Mesothelial cell of epicardium (in vitro differentiated cells): ENCODE measurements at regions not wholly inside any gene's neighbourhood (a gene's known extent, or its start where the extent isn't known, plus 50 kb on each side); places are given as distances from the start of the nearest gene placed in this dataset.

Source experiments
- DNase-seq, 2 experiments: peaks; one replicate each; pipeline ENCODE4 v3.0.0; 2021; ENCODE audit warnings: low spot score in 2 of 2; ENCODE audit not compliant: unreplicated experiment in 2 of 2
- H3K27ac Mint-ChIP-seq: 2 replicates; pipeline ENCODE4 v1.8.0; 2021; ENCODE audit warnings: mixed read lengths
- H3K27me3 Mint-ChIP-seq: 2 replicates; pipeline ENCODE4 v1.8.0; 2021; ENCODE audit warnings: low read depth, mixed read lengths
- H3K36me3 Mint-ChIP-seq: 2 replicates; pipeline ENCODE4 v1.8.0; 2021; ENCODE audit warnings: mixed read lengths
- H3K4me1 Mint-ChIP-seq: 2 replicates; pipeline ENCODE4 v1.8.0; 2021; ENCODE audit warnings: mixed read lengths
- H3K4me3 Mint-ChIP-seq: 2 replicates; pipeline ENCODE4 v1.8.0; 2021; ENCODE audit warnings: mild to moderate bottlenecking, moderate library complexity, mixed read lengths
- H3K9me3 Mint-ChIP-seq: 2 replicates; pipeline ENCODE4 v1.8.0; 2021; ENCODE audit warnings: mixed read lengths
- TF ChIP-seq, protein P1 (sequence below): fragments of 200-600 bp; sonication (generic); IDR thresholded peaks from one replicate; pipeline ENCODE4 v1.5.0; 2021; ENCODE audit warnings: antibody characterized with exemption; ENCODE audit not compliant: unreplicated experiment

DNA sequence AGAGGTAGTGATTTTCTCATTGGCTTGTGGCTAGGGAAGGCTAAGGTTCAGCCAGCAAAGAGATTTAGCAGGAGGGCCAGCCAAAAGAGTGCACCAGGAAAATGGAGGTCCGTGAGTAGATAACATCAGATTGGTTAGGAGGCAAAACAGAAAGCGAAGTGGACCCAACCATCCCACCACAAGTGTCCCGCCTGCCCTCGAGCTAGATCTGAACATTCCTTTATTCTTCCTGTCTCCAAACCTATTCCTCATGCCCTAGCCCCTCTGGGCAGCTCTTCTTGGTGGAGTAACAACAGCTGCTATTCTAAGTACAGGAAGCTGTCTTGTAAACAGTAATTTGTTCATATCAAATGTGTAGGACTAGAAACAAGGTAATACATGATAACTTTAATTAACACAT, 85.7 kb upstream of the BET1 start:
- TF ChIP-seq, protein P1, sequence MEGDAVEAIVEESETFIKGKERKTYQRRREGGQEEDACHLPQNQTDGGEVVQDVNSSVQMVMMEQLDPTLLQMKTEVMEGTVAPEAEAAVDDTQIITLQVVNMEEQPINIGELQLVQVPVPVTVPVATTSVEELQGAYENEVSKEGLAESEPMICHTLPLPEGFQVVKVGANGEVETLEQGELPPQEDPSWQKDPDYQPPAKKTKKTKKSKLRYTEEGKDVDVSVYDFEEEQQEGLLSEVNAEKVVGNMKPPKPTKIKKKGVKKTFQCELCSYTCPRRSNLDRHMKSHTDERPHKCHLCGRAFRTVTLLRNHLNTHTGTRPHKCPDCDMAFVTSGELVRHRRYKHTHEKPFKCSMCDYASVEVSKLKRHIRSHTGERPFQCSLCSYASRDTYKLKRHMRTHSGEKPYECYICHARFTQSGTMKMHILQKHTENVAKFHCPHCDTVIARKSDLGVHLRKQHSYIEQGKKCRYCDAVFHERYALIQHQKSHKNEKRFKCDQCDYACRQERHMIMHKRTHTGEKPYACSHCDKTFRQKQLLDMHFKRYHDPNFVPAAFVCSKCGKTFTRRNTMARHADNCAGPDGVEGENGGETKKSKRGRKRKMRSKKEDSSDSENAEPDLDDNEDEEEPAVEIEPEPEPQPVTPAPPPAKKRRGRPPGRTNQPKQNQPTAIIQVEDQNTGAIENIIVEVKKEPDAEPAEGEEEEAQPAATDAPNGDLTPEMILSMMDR, result no peak
- no peaks in the 10 kb centered on the region for H3K9me3 Mint-ChIP-seq
- H3K4me1 Mint-ChIP-seq, result peaks cover 9% of the 10 kb centered on the region
- H3K36me3 Mint-ChIP-seq, result no peaks in the 10 kb centered on the region
- DNase-seq, result no peak
- H3K27ac Mint-ChIP-seq, result no peak overlapping the region
- peaks cover 15% of the 10 kb centered on the region for H3K27me3 Mint-ChIP-seq
- H3K4me3 Mint-ChIP-seq, result no peak overlapping the region

DNA sequence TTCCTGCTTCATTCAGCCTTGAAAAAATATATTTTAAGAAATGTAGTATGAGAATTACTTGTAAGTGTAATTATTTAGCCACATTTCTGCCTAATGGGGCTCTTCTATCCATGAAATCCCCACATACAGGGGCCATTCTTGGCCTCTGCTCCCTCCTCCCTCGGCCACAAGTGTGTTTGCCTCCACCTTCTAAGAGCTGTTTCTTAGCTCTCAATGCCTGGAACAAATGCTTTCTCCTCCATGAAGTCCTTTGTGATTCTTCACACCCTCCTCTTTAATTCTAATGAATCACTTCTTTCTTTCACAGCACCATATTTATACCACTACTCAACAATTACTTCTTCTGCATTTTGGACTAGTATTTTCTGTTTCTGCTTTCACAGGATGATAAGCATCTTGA, 88.8 kb upstream of the BET1 start:
- no peaks in the 10 kb centered on the region for H3K36me3 Mint-ChIP-seq
- no peak overlapping the region for H3K4me3 Mint-ChIP-seq
- no peaks in the 10 kb centered on the region for H3K9me3 Mint-ChIP-seq
- no peak for DNase-seq
- peaks cover 18% of the 10 kb centered on the region for H3K27me3 Mint-ChIP-seq
- no peak overlapping the region for H3K27ac Mint-ChIP-seq
- TF ChIP-seq, protein P1, result no peak
- H3K4me1 Mint-ChIP-seq, result peaks cover 5% of the 10 kb centered on the region

DNA sequence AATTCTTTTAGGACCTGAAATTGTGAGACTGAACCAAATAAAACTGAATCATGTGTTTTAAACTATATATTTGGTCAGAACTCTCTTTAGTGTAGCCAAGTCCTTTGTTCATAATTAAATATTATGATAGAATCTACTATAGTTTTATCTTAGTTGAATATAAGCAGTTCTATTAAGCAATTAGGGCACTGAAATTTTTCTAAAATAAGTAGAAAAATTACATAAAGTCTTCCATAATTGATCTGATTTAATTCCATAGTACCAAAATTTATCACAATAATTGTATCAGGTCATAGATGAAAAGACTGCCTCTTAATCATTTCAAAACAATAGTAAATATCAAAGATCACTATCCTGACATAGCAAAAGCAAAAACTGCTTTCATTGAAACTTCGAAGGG, 90.1 kb upstream of the BET1 start:
- peaks cover 9% of the 10 kb centered on the region for H3K27me3 Mint-ChIP-seq
- TF ChIP-seq, protein P1, result no peak
- H3K4me3 Mint-ChIP-seq, result no peak overlapping the region
- no peak for DNase-seq
- H3K36me3 Mint-ChIP-seq, result no peaks in the 10 kb centered on the region
- no peak overlapping the region for H3K27ac Mint-ChIP-seq
- no peaks in the 10 kb centered on the region for H3K9me3 Mint-ChIP-seq
- no peaks in the 10 kb centered on the region for H3K4me1 Mint-ChIP-seq

DNA sequence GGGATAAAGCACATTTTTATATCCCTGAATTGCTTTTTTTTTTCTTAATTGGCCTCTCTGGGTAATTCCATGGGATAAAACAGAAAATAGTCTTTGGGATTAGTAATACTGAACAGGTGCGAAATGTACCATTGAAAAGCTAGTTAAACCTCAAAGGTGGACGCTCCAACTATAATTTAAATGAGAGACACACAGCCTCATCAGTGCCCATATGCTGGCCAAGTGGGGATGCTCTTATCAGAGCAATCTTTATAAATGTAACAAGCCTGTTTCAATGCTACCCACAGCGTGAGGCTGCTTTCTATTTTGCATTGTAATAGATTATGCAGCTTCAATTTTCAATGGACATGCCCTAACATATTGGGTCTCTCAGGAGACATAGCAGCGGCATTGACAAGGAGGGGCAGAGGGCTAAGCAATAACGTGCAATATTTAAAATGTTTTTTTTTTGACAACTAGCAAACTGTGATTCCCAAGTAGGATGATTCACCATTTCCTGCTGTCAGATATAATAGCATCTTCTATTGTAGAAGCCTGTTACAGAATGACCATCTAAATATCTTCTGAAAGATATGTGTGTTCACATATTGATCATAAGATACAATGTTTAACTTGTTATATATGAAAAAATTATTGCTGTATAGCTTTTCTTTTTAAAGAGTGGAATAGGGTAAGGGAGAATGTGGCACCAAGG, 91.3 kb upstream of the BET1 start:
- no peak for DNase-seq
- no peaks in the 10 kb centered on the region for H3K9me3 Mint-ChIP-seq
- H3K27me3 Mint-ChIP-seq, result peaks cover 5% of the 10 kb centered on the region
- no peak overlapping the region for H3K4me3 Mint-ChIP-seq
- TF ChIP-seq, protein P1, result no peak
- no peaks in the 10 kb centered on the region for H3K4me1 Mint-ChIP-seq
- no peaks in the 10 kb centered on the region for H3K36me3 Mint-ChIP-seq
- no peak overlapping the region for H3K27ac Mint-ChIP-seq

DNA sequence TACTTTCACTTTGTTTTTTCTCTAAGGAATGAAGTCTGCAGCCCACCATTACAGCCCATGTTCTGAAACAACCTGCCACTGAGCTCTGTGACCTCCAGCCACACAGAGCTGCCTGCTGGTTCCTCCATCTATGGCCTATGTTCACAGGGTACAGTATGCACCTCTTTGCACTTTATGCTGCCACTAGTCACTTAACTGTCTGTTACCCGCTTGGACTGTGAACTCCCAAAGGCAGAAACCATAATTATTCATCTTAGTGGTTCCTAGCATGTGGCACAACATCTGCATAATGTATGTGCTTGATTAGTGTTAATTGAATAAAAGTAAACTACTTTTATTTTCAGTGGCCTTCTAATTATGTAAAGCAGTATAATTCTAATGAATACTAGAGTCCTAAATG, 95.5 kb upstream of the BET1 start:
- TF ChIP-seq, protein P1, result no peak
- DNase-seq, result no peak
- Mint-ChIP-seq H3K27me3 (peaks cover 3% of the 10 kb centered on the region), H3K27ac (no peak overlapping the region), H3K4me3 (no peak overlapping the region), H3K36me3 (no peaks in the 10 kb centered on the region), H3K4me1 (no peaks in the 10 kb centered on the region), H3K9me3 (peaks cover 3% of the 10 kb centered on the region)
